GM21825 (cell line): ENCODE measurements at regions not wholly inside any gene's neighbourhood (a gene's known extent, or its start where the extent isn't known, plus 50 kb on each side); places are given as distances from the start of the nearest gene placed in this dataset.

Experiments used
- ATAC-seq: cut with Tn5 transposase; IDR thresholded peaks from one replicate; pipeline ENCODE4 v1.9.1; 2021; ENCODE audit warnings: mild to moderate bottlenecking, moderate library complexity; ENCODE audit not compliant: unreplicated experiment

GRCh38 chr9:99430301-99430700 is 208.2 kb downstream of the SEC61B start:
- no peak for ATAC-seq

- no peak for ATAC-seq
These were observed 209.0 kb downstream of the SEC61B start for GRCh38 chr9:99431103-99431502.

GRCh38 chr9:99432075-99432474 is 210.0 kb downstream of the SEC61B start:
- no peak for ATAC-seq

GRCh38 chr9:99433095-99433494 is 211.0 kb downstream of the SEC61B start:
- ATAC-seq = no peak

- peak; percentile 99 for ATAC-seq
These were observed 211.5 kb downstream of the SEC61B start for GRCh38 chr9:99433555-99433954.

GRCh38 chr9:99436616-99437015 is 214.5 kb downstream of the SEC61B start:
- no peak for ATAC-seq

GRCh38 chr9:99437145-99437544 is 215.1 kb downstream of the SEC61B start:
- ATAC-seq = no peak

GRCh38 chr9:99438596-99438995 is 216.5 kb downstream of the SEC61B start:
- ATAC-seq = no peak

- ATAC-seq = no peak
These were observed 219.7 kb downstream of the SEC61B start for GRCh38 chr9:99441829-99442228.

GRCh38 chr9:99445371-99445891 is 223.3 kb downstream of the SEC61B start:
- ATAC-seq = no peak

GRCh38 chr9:99445920-99446319 is 223.8 kb downstream of the SEC61B start:
- no peak for ATAC-seq

- no peak for ATAC-seq
These were observed 225.9 kb downstream of the SEC61B start for GRCh38 chr9:99447951-99448350.

GRCh38 chr9:99449726-99450125 is 227.6 kb downstream of the SEC61B start:
- no peak for ATAC-seq

- ATAC-seq = no peak
These were observed 229.1 kb downstream of the SEC61B start for GRCh38 chr9:99451112-99451606.

- no peak for ATAC-seq
These were observed 235.3 kb downstream of the SEC61B start for GRCh38 chr9:99457406-99457805.

- ATAC-seq = no peak
These were observed 235.9 kb downstream of the SEC61B start for GRCh38 chr9:99457981-99458380.

- ATAC-seq = no peak
These were observed 237.8 kb downstream of the SEC61B start for GRCh38 chr9:99459919-99460318.

- no peak for ATAC-seq
These were observed 241.0 kb downstream of the SEC61B start for GRCh38 chr9:99463131-99463530.

- no peak for ATAC-seq
These were observed 242.5 kb downstream of the SEC61B start for GRCh38 chr9:99464568-99464967.

GRCh38 chr9:99465231-99465907 is 243.3 kb downstream of the SEC61B start:
- no peak for ATAC-seq

- ATAC-seq = no peak
These were observed 244.0 kb downstream of the SEC61B start for GRCh38 chr9:99466104-99466503.

GRCh38 chr9:99466781-99467180 is 244.7 kb downstream of the SEC61B start:
- no peak for ATAC-seq

- ATAC-seq = no peak
These were observed 249.0 kb downstream of the SEC61B start for GRCh38 chr9:99471033-99471432.
